ENCODE measurements at regions not wholly inside any gene's neighbourhood (a gene's known extent, or its start where the extent isn't known, plus 50 kb on each side); places are given as distances from the start of the nearest gene placed in this dataset.

- Histone ChIP-seq H3K4me2 (ENCODE audit: low read length) (no peak overlapping the region), H3F3A (ENCODE audit: low read length, unreplicated experiment) (no peaks in the 10 kb centered on the region), H4K20me1 (ENCODE audit: low read length) (no peaks in the 10 kb centered on the region), H3K27ac (ENCODE audit: low read length) (no peak overlapping the region), H3K9me3 (ENCODE audit: low read length) (no peaks in the 10 kb centered on the region), H3K4me3 (ENCODE audit: low read length) (no peak overlapping the region), H3K79me2 (ENCODE audit: low read length) (no peaks in the 10 kb centered on the region), H3K9me2 (replicated peaks; ENCODE audit: low read length) (0 out of 2 replicates have a peak, but pooled peaks cover 3% of the 10 kb centered on the region), H3K27me3 (ENCODE audit: low read length) (no peaks in the 10 kb centered on the region), H3K4me1 (ENCODE audit: insufficient read depth, low read length) (peaks cover 34% of the 10 kb centered on the region), H3K36me3 (ENCODE audit: low read depth, low read length) (no peaks in the 10 kb centered on the region), H3K9ac (ENCODE audit: low read length) (no peak overlapping the region), H2AFZ (ENCODE audit: low read length) (no peak overlapping the region)
- CTCF ChIA-PET = no interaction called here
- ATAC-seq (no peak), DNase-seq (no peak)
- intact Hi-C loops (cut with micrococcal nuclease) = no loop called here
- TF ChIP-seq CTCF (conservative IDR thresholded peaks at IDR 0.05; ENCODE audit: low read depth, low read length) (no peak), EZH2phosphoT487 (IDR thresholded peaks at IDR 0.05; ENCODE audit: borderline replicate concordance, low read length) (no peak)
- BruUV-seq (replicated peaks) = no TSS peak
- POLR2A ChIA-PET (ENCODE audit: unreplicated experiment) = no interaction called here
These were observed 567.0 kb downstream of the METTL15 start for GRCh38 chr11:28675183-28675582.

GRCh38 chr11:28674433-28675103 is 566.4 kb downstream of the METTL15 start:
- Histone ChIP-seq H3K9ac (ENCODE audit: low read length) (peak overlapping the region; percentile 29; the same call in 1 of the 2 replicates), H3F3A (ENCODE audit: low read length, unreplicated experiment) (no peaks in the 10 kb centered on the region), H3K4me2 (ENCODE audit: low read length) (peak overlapping the region; percentile 64; the same call in 1 of the 2 replicates), H3K9me3 (ENCODE audit: low read length) (no peaks in the 10 kb centered on the region), H3K27me3 (ENCODE audit: low read length) (no peaks in the 10 kb centered on the region), H3K79me2 (ENCODE audit: low read length) (no peaks in the 10 kb centered on the region), H4K20me1 (ENCODE audit: low read length) (no peaks in the 10 kb centered on the region), H3K4me3 (ENCODE audit: low read length) (no peak overlapping the region), H3K36me3 (ENCODE audit: low read depth, low read length) (no peaks in the 10 kb centered on the region), H3K9me2 (replicated peaks; ENCODE audit: low read length) (0 out of 2 replicates have a peak, but pooled peaks cover 3% of the 10 kb centered on the region), H3K27ac (ENCODE audit: low read length) (peak overlapping the region; percentile 70), H3K4me1 (ENCODE audit: insufficient read depth, low read length) (peaks cover 34% of the 10 kb centered on the region), H2AFZ (ENCODE audit: low read length) (no peak overlapping the region)
- peak; percentile 45 for DNase-seq
- intact Hi-C loops (cut with micrococcal nuclease) = no loop called here
- TF ChIP-seq EZH2phosphoT487 (IDR thresholded peaks at IDR 0.05; ENCODE audit: borderline replicate concordance, low read length) (no peak), CTCF (conservative IDR thresholded peaks at IDR 0.05; ENCODE audit: low read depth, low read length) (peak; percentile 65)
- BruUV-seq (replicated peaks) = no TSS peak
- ChIA-PET CTCF (interaction anchor here (1.0 kb wide), 1 partner anchor 975 kb away, joined by 3 read pairs; no protein-coding TSS in a partner anchor), POLR2A (ENCODE audit: unreplicated experiment) (no interaction called here)
- peak; percentile 67 for ATAC-seq

- Histone ChIP-seq H3K27ac (ENCODE audit: low read length) (peak overlapping the region; percentile 70), H3K9me3 (ENCODE audit: low read length) (no peaks in the 10 kb centered on the region), H3K4me2 (ENCODE audit: low read length) (peak overlapping the region; percentile 64), H4K20me1 (ENCODE audit: low read length) (no peaks in the 10 kb centered on the region), H3K4me1 (ENCODE audit: insufficient read depth, low read length) (peaks cover 34% of the 10 kb centered on the region), H3F3A (ENCODE audit: low read length, unreplicated experiment) (no peaks in the 10 kb centered on the region), H3K79me2 (ENCODE audit: low read length) (no peaks in the 10 kb centered on the region), H2AFZ (ENCODE audit: low read length) (peak overlapping the region; percentile 71), H3K4me3 (ENCODE audit: low read length) (peak overlapping the region; percentile 42; the same call in 1 of the 2 replicates), H3K27me3 (ENCODE audit: low read length) (no peaks in the 10 kb centered on the region), H3K9ac (ENCODE audit: low read length) (peak overlapping the region; percentile 29), H3K9me2 (replicated peaks; ENCODE audit: low read length) (0 out of 2 replicates have a peak, but pooled peaks cover 3% of the 10 kb centered on the region), H3K36me3 (ENCODE audit: low read depth, low read length) (no peaks in the 10 kb centered on the region)
- BruUV-seq (replicated peaks) = no TSS peak
- TF ChIP-seq EZH2 (IDR thresholded peaks at IDR 0.05; ENCODE audit: low read length, unreplicated experiment) (no peak), CTCF (conservative IDR thresholded peaks at IDR 0.05; ENCODE audit: low read depth, low read length) (no peak), EZH2phosphoT487 (IDR thresholded peaks at IDR 0.05; ENCODE audit: borderline replicate concordance, low read length) (no peak)
- CTCF ChIA-PET = interaction anchor here (1.0 kb wide), 2 partner anchors 84 to 975 kb away, joined by 3 read pairs; no protein-coding TSS in a partner anchor
- DNase-seq (peak; percentile 85), ATAC-seq (peak; percentile 97)
- POLR2A ChIA-PET (ENCODE audit: unreplicated experiment) = interaction anchor here (0.7 kb wide), 1 partner anchor 8 kb away, joined by 4 read pairs; no protein-coding TSS in a partner anchor
- intact Hi-C loops (cut with micrococcal nuclease) = no loop called here
These were observed 565.7 kb downstream of the METTL15 start for GRCh38 chr11:28673691-28674432.
